CD14-positive monocyte (primary cell): ENCODE measurements at regions not wholly inside any gene's neighbourhood (a gene's known extent, or its start where the extent isn't known, plus 50 kb on each side); places are given as distances from the start of the nearest gene placed in this dataset.

Source experiments
- DNase-seq, 3 donors: peaks; one replicate each; pipeline ENCODE4 v3.0.0-alpha.2; 2011 to 2022
- H2AFZ ChIP-seq: 2 replicates; pipeline ENCODE4 v1.6.0; 2012; ENCODE audit warnings: mild to moderate bottlenecking, low read depth, low read length, inconsistent platforms; ENCODE audit not compliant: insufficient read depth, poor library complexity, severe bottlenecking
- H3K27ac ChIP-seq, 2 donors: 1 replicate in 1 of 2; 2 replicates in 1 of 2; pipeline ENCODE4 v1.5.1; 2012 to 2013; ENCODE audit warnings: low read length in 2 of 2, control low read depth in 1 of 2, inconsistent platforms in 1 of 2, low read depth in 1 of 2, mild to moderate bottlenecking in 1 of 2
- H3K27me3 ChIP-seq, 2 donors: one replicate each; pipeline versions ENCODE4 v1.6.0 to v1.6.1; 2011 to 2013; ENCODE audit warnings: low read length in 2 of 2; ENCODE audit not compliant: control insufficient read depth in 2 of 2, insufficient read depth in 2 of 2
- H3K36me3 ChIP-seq, 2 donors: replicated peaks in 1 of 2; 1 replicate in 1 of 2; 2 replicates in 1 of 2; pipeline versions ENCODE4 v1.5.1 to v1.6.1; 2012 to 2013; ENCODE audit warnings: low read length in 2 of 2, control low read depth in 1 of 2, inconsistent platforms in 1 of 2, mild to moderate bottlenecking in 1 of 2; ENCODE audit not compliant: insufficient read depth in 2 of 2, control insufficient read depth in 1 of 2
- H3K4me1 ChIP-seq, 2 donors: 1 replicate in 1 of 2; 2 replicates in 1 of 2; pipeline versions ENCODE4 v1.5.1 to v1.6.1; 2012 to 2013; ENCODE audit warnings: low read length in 2 of 2, control low read depth in 1 of 2, inconsistent platforms in 1 of 2, mild to moderate bottlenecking in 1 of 2, moderate library complexity in 1 of 2; ENCODE audit not compliant: insufficient read depth in 2 of 2, control insufficient read depth in 1 of 2
- H3K4me2 ChIP-seq: replicated peaks from 2 replicates; pipeline ENCODE3; 2012; ENCODE audit warnings: low read length, moderate library complexity, mild to moderate bottlenecking; ENCODE audit not compliant: poor library complexity, severe bottlenecking; ENCODE audit errors: extremely low read depth
- H3K4me3 ChIP-seq, 3 experiments: fragments of 200-600 bp in 1 of 3; sonication (generic) in 1 of 3; replicated peaks in 1 of 3; 1 replicate in 2 of 3; 2 replicates in 1 of 3; pipeline ENCODE4 v1.5.1; 2011 to 2013; ENCODE audit warnings: low read length in 3 of 3, mild to moderate bottlenecking in 3 of 3, control low read depth in 2 of 3, low read depth in 2 of 3, inconsistent platforms in 1 of 3, moderate library complexity in 1 of 3
- H3K79me2 ChIP-seq: 2 replicates; pipeline ENCODE4 v1.6.0; 2012; ENCODE audit warnings: mild to moderate bottlenecking, control low read depth, inconsistent platforms, low read length, moderate library complexity; ENCODE audit not compliant: insufficient read depth
- H3K9ac ChIP-seq: 2 replicates; pipeline ENCODE4 v1.6.0; 2017; ENCODE audit warnings: low read length, mild to moderate bottlenecking; ENCODE audit not compliant: insufficient read depth, poor library complexity, severe bottlenecking
- H3K9me3 ChIP-seq, 2 donors: replicated peaks in 1 of 2; 1 replicate in 1 of 2; 2 replicates in 1 of 2; pipeline versions ENCODE4 v1.5.1 to v1.6.1; 2012 to 2013; ENCODE audit warnings: low read length in 2 of 2, control low read depth in 1 of 2; ENCODE audit not compliant: control insufficient read depth in 1 of 2, insufficient read depth in 1 of 2
- H4K20me1 ChIP-seq: 2 replicates; pipeline ENCODE4 v1.6.0; 2012; ENCODE audit warnings: mild to moderate bottlenecking, low read length, control low read depth, moderate library complexity; ENCODE audit not compliant: insufficient read depth
- H3K27ac Mint-ChIP-seq, 7 donors: one replicate each; pipeline ENCODE4 v1.8.0; 2020; ENCODE audit warnings: mild to moderate bottlenecking in 7 of 7, mixed read lengths in 7 of 7, moderate library complexity in 6 of 7, inconsistent platforms in 2 of 7
- H3K27me3 Mint-ChIP-seq, 3 donors: one replicate each; pipeline ENCODE4 v1.8.0; 2021 to 2022; ENCODE audit warnings: low read depth in 3 of 3, mild to moderate bottlenecking in 3 of 3, mixed read lengths in 3 of 3, moderate library complexity in 3 of 3, inconsistent platforms in 1 of 3
- H3K36me3 Mint-ChIP-seq, 2 donors: one replicate each; pipeline ENCODE4 v1.8.0; 2020; ENCODE audit warnings: mixed read lengths in 2 of 2, inconsistent platforms in 1 of 2, mild to moderate bottlenecking in 1 of 2
- H3K4me1 Mint-ChIP-seq: one replicate; pipeline ENCODE4 v1.8.0; 2020; ENCODE audit warnings: mild to moderate bottlenecking, mixed read lengths
- H3K4me3 Mint-ChIP-seq, 2 donors: one replicate each; pipeline ENCODE4 v1.8.0; 2020; ENCODE audit warnings: mild to moderate bottlenecking in 2 of 2, mixed read lengths in 2 of 2, moderate library complexity in 1 of 2
- H3K9me3 Mint-ChIP-seq, 7 donors: one replicate each; pipeline ENCODE4 v1.8.0; 2020 to 2022; ENCODE audit warnings: mixed read lengths in 7 of 7, mild to moderate bottlenecking in 6 of 7, moderate library complexity in 6 of 7, inconsistent platforms in 2 of 7
- CTCF ChIP-seq: fragments of 200-600 bp; IDR thresholded peaks from one replicate; pipeline ENCODE4 v1.8.0; 2022; ENCODE audit warnings: antibody characterized with exemption, mild to moderate bottlenecking
- WGBS: methylation state at CpG from one replicate; pipeline ENCODE4 v1.1.5; 2013; ENCODE audit warnings: missing lambda C conversion rate; ENCODE audit not compliant: insufficient coverage; 5-methylcytosine and 5-hydroxymethylcytosine counted together
- intact Hi-C, 2 donors: fragments of 100-400 bp; cut with micrococcal nuclease; formaldehyde crosslinking; loops; one replicate each; pipeline versions ENCODE4 v1.15.0 to v1.15.1; 2023

GRCh38 chr18:59959606-59960005, 59.8 kb downstream of the PMAIP1 start:
- Mint-ChIP-seq H3K27ac (no peak overlapping the region), H3K36me3 (no peaks in the 10 kb centered on the region), H3K4me3 (no peak overlapping the region), H3K27me3 (peaks cover 2 to 3% (median 3%) of the 10 kb centered on the region in 3 donors), H3K4me1 (no peaks in the 10 kb centered on the region), H3K9me3 (no peaks in the 10 kb centered on the region)
- H3K4me2 ChIP-seq, result no peak overlapping the region
- peak overlapping the region; percentile 2 for H2AFZ ChIP-seq
- H3K9ac ChIP-seq, result no peak overlapping the region
- H4K20me1 ChIP-seq, result no peaks in the 10 kb centered on the region
- TF ChIP-seq CTCF, result no peak
- no CpG with 5 or more reads among the region's 2 CpGs for WGBS
- peaks cover 0 to 1% of the 10 kb centered on the region in 2 donors for H3K27me3 ChIP-seq
- DNase-seq, result no peak
- no peaks in the 10 kb centered on the region for H3K79me2 ChIP-seq
- H3K9me3 ChIP-seq, result no peaks in the 10 kb centered on the region
- H3K4me1 ChIP-seq, result no peaks in the 10 kb centered on the region
- no peak overlapping the region for H3K4me3 ChIP-seq
- no peaks in the 10 kb centered on the region for H3K36me3 ChIP-seq
- no peak overlapping the region for H3K27ac ChIP-seq
- intact Hi-C loops, result no loop called here

- WGBS, result no CpG with 5 or more reads among the region's 3 CpGs
- DNase-seq, result no peak
- Histone ChIP-seq H3K79me2 (no peaks in the 10 kb centered on the region), H3K27me3 (no peaks in the 10 kb centered on the region), H3K4me1 (no peaks in the 10 kb centered on the region), H4K20me1 (no peaks in the 10 kb centered on the region), H3K4me2 (no peak overlapping the region), H3K9ac (no peak overlapping the region), H3K36me3 (no peaks in the 10 kb centered on the region), H3K27ac (no peak overlapping the region), H2AFZ (no peak overlapping the region), H3K4me3 (no peak overlapping the region), H3K9me3 (no peaks in the 10 kb centered on the region)
- Mint-ChIP-seq H3K4me3 (no peak overlapping the region), H3K4me1 (peaks cover 2% of the 10 kb centered on the region), H3K36me3 (no peaks in the 10 kb centered on the region), H3K9me3 (no peaks in the 10 kb centered on the region), H3K27me3 (peaks cover 2 to 3% (median 3%) of the 10 kb centered on the region in 3 donors), H3K27ac (no peak overlapping the region)
- TF ChIP-seq CTCF, result no peak
- intact Hi-C loops, result no loop called here
These were observed 59.3 kb downstream of the PMAIP1 start for GRCh38 chr18:59959073-59959472.
